Upper lobe of left lung (tissue), 4 donors: ENCODE measurements at regions not wholly inside any gene's neighbourhood (a gene's known extent, or its start where the extent isn't known, plus 50 kb on each side); places are given as distances from the start of the nearest gene placed in this dataset.

Experiments used
- POLR2A ChIP-seq, 4 donors: fragments of 450-650 bp; IDR thresholded peaks; one replicate each; pipeline ENCODE4 v1.5.1; 2016 to 2017; ENCODE audit warnings: antibody characterized with exemption in 4 of 4, mild to moderate bottlenecking in 2 of 4
- POLR2AphosphoS5 ChIP-seq, 2 donors: sonication (generic); formaldehyde crosslinking; IDR thresholded peaks; one replicate each; pipeline ENCODE4 v1.5.1; 2017; ENCODE audit warnings: antibody characterized with exemption in 2 of 2
- TF ChIP-seq, protein P1 (sequence below), 6 experiments: fragments of 450-650 bp in 4 of 6; fragments of 200-600 bp in 2 of 6; sonication (generic) in 2 of 6; IDR thresholded peaks; one replicate each; pipeline ENCODE4 v1.5.1; 2016 to 2019; ENCODE audit warnings: antibody characterized with exemption in 6 of 6

DNA sequence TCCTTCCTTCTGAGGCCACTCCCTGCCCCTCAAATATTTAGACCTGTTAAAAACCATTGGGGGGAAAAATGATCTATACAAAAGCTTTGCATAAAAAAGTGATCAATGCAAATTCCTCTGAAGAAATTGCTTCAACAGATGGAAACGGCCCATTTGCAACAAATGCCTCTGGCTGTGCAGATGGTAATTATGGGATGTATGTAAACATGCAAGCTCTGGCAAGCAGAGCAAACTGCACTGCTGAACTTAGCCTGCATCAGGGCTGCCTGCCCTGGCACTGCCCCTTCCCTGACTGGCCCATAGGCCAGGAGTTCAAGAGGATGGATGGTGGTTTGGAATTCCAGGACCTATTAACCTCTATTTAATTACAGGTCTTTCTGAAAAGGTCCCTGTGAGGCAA is 388.7 kb downstream of the MIAT start:
- TF ChIP-seq POLR2AphosphoS5 (IDR thresholded peaks at IDR 0.05): no peak
- TF ChIP-seq POLR2A (IDR thresholded peaks at IDR 0.05): no peak
- TF ChIP-seq, protein P1, sequence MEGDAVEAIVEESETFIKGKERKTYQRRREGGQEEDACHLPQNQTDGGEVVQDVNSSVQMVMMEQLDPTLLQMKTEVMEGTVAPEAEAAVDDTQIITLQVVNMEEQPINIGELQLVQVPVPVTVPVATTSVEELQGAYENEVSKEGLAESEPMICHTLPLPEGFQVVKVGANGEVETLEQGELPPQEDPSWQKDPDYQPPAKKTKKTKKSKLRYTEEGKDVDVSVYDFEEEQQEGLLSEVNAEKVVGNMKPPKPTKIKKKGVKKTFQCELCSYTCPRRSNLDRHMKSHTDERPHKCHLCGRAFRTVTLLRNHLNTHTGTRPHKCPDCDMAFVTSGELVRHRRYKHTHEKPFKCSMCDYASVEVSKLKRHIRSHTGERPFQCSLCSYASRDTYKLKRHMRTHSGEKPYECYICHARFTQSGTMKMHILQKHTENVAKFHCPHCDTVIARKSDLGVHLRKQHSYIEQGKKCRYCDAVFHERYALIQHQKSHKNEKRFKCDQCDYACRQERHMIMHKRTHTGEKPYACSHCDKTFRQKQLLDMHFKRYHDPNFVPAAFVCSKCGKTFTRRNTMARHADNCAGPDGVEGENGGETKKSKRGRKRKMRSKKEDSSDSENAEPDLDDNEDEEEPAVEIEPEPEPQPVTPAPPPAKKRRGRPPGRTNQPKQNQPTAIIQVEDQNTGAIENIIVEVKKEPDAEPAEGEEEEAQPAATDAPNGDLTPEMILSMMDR (IDR thresholded peaks at IDR 0.05): no peak
